Lower lobe of right lung (tissue), 2 donors: ENCODE measurements at regions not wholly inside any gene's neighbourhood (a gene's known extent, or its start where the extent isn't known, plus 50 kb on each side); places are given as distances from the start of the nearest gene placed in this dataset.

ENCODE experiments used
- ATAC-seq, 2 donors: fragments of 200-7000 bp; cut with Tn5 transposase; one replicate each; pipeline ENCODE4 v1.9.1; 2020 to 2022; ENCODE audit warnings: mild to moderate bottlenecking in 2 of 2, moderate library complexity in 2 of 2
- DNase-seq: peaks from one replicate; pipeline ENCODE4 v3.0.0-alpha.2; 2020
- H3K27ac ChIP-seq: fragments of 200-600 bp; one replicate; pipeline ENCODE4 v1.8.0; 2022
- H3K27me3 ChIP-seq: fragments of 200-600 bp; one replicate; pipeline ENCODE4 v1.8.0; 2022; ENCODE audit warnings: low read depth
- H3K36me3 ChIP-seq: fragments of 200-600 bp; one replicate; pipeline ENCODE4 v1.8.0; 2022; ENCODE audit warnings: mild to moderate bottlenecking
- H3K4me1 ChIP-seq: fragments of 200-600 bp; one replicate; pipeline ENCODE4 v1.8.0; 2022
- H3K4me3 ChIP-seq: fragments of 200-600 bp; one replicate; pipeline ENCODE4 v1.8.0; 2022; ENCODE audit warnings: mild to moderate bottlenecking
- H3K9me3 ChIP-seq: fragments of 200-600 bp; one replicate; pipeline ENCODE4 v1.8.0; 2022
- intact Hi-C: fragments of 100-400 bp; cut with DNase I; formaldehyde crosslinking; loops from one replicate; pipeline ENCODE4 v1.11.0; 2022
- TF ChIP-seq, protein P1 (sequence below): fragments of 200-600 bp; IDR thresholded peaks from one replicate; pipeline ENCODE4 v1.8.0; 2022; ENCODE audit warnings: antibody characterized with exemption, mild to moderate bottlenecking
- donor health status: DM: no; HTN: yes; CAD: no; lungs with severe emphysema.

DNA sequence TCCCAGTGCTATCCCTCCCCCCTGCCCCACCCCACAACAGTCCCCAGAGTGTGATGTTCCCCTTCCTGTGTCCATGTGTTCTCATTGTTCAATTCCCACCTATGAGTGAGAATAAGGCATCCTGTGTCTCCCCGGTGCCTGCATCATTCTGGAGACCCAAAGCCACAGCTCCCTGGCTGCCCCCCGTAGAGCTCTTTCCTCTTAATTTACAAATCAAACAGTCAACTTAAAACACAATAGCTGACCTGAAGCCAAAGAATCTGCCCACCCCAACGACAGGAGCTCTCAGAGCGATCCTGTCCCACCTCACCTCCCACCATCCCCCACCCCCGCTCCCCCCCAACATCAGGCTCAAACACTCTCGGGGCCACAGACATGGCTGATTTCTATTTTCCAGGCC lies 558.3 kb downstream of the BRD1 start:
- Histone ChIP-seq H3K36me3 (no peaks in the 10 kb centered on the region), H3K4me3 (no peak overlapping the region), H3K27ac (no peak overlapping the region), H3K4me1 (no peaks in the 10 kb centered on the region), H3K9me3 (no peaks in the 10 kb centered on the region), H3K27me3 (peaks cover 22% of the 10 kb centered on the region)
- ATAC-seq, result no peak
- intact Hi-C loops, result no loop called here
- TF ChIP-seq, protein P1, sequence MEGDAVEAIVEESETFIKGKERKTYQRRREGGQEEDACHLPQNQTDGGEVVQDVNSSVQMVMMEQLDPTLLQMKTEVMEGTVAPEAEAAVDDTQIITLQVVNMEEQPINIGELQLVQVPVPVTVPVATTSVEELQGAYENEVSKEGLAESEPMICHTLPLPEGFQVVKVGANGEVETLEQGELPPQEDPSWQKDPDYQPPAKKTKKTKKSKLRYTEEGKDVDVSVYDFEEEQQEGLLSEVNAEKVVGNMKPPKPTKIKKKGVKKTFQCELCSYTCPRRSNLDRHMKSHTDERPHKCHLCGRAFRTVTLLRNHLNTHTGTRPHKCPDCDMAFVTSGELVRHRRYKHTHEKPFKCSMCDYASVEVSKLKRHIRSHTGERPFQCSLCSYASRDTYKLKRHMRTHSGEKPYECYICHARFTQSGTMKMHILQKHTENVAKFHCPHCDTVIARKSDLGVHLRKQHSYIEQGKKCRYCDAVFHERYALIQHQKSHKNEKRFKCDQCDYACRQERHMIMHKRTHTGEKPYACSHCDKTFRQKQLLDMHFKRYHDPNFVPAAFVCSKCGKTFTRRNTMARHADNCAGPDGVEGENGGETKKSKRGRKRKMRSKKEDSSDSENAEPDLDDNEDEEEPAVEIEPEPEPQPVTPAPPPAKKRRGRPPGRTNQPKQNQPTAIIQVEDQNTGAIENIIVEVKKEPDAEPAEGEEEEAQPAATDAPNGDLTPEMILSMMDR, result no peak
- no peak for DNase-seq

DNA sequence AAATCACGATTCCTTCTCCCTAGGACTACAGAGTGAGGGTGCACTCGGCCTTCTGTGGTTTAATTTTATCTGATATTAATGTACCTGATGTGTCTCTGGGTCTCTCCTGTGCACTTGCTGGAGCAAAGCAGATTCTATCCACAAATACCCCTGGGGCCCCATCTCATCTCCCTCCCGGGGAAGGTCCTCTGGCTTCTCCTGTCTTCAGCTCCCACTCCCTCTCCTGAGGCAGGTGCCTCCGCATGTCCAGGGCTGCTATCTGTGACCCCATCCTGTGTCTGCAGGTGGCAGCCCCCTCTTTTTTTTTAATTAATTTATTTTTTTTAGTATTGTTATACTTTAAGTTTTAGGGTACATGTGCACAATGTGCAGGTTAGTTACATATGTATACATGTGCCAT lies 558.7 kb downstream of the BRD1 start:
- TF ChIP-seq, protein P1, result no peak
- Histone ChIP-seq H3K27ac (no peak overlapping the region), H3K4me1 (no peaks in the 10 kb centered on the region), H3K9me3 (no peaks in the 10 kb centered on the region), H3K27me3 (peaks cover 22% of the 10 kb centered on the region), H3K36me3 (no peaks in the 10 kb centered on the region), H3K4me3 (no peak overlapping the region)
- DNase-seq, result no peak
- ATAC-seq, result no peak
- intact Hi-C loops, result no loop called here

DNA sequence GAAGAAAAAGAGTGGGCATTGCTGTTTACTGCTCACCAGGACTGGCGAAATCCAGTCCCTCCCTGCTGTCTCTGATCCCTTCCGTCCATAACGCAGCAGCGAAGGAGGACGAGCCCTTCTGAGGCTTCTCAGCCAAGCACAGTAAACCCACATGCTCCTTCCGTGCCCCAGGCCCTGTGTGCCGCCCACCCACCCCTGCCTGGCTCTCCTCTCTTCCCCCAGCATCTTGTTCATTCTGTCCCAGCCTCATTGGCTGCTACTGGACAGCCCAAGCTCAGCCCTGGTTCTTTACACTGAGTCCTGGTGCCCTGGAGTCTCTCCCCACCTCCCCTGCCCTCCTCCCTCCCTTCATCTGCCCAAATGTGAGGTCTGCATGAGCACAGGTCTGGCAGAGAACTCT lies 559.7 kb downstream of the BRD1 start:
- Histone ChIP-seq H3K27me3 (peaks cover 26% of the 10 kb centered on the region), H3K4me3 (no peak overlapping the region), H3K9me3 (no peaks in the 10 kb centered on the region), H3K27ac (no peak overlapping the region), H3K4me1 (no peaks in the 10 kb centered on the region), H3K36me3 (no peaks in the 10 kb centered on the region)
- ATAC-seq (no peak), DNase-seq (no peak)
- intact Hi-C loops, result no loop called here
- TF ChIP-seq, protein P1, result no peak

DNA sequence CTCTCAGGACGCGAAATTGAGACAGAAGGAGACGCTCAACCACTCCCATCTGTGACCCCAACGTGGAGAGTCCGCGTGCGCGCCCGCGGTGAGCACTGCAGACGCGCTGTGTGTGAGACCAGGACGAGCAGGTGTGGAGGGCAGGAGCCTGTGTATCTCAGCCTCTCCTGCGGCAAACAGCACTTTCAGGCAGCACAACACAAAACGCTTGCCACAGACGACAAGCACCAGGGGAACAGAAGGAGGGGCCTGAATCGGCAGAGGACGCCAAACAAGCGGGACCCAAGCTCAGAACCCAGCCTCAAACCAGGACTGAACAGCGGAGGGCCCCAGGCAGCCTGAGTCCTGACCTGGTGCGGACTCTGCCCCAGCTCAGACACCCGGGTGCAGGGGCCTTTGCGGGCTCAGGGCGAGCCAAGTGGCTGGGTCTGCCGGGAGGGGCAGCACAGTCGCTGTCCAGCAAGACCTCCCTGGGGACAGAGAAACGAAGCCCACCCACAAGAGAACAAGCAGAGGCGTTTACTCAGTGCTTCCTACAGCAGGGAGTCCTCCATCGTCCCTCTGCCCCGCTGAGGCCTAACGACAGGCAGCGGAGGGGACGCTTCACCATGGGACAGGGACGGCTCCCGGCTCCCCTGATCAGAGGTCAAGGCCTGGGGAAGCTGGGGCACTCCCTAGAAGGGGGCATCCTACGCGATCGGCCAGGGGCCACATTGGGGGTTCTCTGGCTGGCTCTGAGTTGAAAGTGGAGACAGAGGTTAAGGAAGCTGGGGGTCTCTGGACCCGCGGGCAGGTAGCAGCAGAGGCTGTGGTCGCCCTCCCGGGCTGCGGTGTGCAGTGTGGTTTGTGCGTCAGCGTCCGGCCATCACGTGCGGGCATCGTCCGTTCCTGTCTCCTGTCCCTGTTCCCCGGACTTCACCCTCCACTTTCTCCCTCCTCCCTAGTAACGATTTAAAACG lies 560.8 kb downstream of the BRD1 start:
- H3K9me3 ChIP-seq, result no peaks in the 10 kb centered on the region
- H3K27me3 ChIP-seq, result peaks cover 26% of the 10 kb centered on the region
- no peak overlapping the region for H3K27ac ChIP-seq
- TF ChIP-seq, protein P1, result no peak
- no peak overlapping the region for H3K4me3 ChIP-seq
- H3K36me3 ChIP-seq, result no peaks in the 10 kb centered on the region
- intact Hi-C loops, result no loop called here
- no peak for DNase-seq
- no peaks in the 10 kb centered on the region for H3K4me1 ChIP-seq
- ATAC-seq, result no peak

DNA sequence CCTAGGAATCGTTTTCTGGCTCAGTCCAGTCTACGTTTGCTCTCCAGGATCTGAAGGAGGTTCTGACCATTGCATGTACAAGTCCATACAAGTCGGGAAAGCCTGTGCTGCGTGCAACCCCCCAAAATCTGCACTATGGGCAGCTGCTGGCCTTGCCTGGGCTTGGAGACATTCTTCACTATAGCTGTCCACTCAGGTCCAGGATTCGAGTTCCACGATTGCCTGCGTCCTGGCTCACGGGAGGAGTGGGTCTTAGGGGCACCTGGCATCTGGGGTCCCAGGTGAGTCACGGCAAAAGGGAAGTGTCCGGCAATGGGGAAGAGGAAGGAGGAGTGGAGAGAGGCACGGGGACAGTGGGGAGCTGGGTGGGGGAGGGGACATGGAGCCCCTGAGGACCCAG lies 563.0 kb downstream of the BRD1 start:
- H3K27ac ChIP-seq, result no peak overlapping the region
- H3K9me3 ChIP-seq, result no peaks in the 10 kb centered on the region
- H3K36me3 ChIP-seq, result no peaks in the 10 kb centered on the region
- ATAC-seq, result no peak
- peaks cover 12% of the 10 kb centered on the region for H3K27me3 ChIP-seq
- no peak for DNase-seq
- TF ChIP-seq, protein P1, result no peak
- H3K4me1 ChIP-seq, result no peaks in the 10 kb centered on the region
- intact Hi-C loops, result no loop called here
- no peak overlapping the region for H3K4me3 ChIP-seq
